H1 (cell line): ENCODE measurements at regions not wholly inside any gene's neighbourhood (a gene's known extent, or its start where the extent isn't known, plus 50 kb on each side); places are given as distances from the start of the nearest gene placed in this dataset.

Experiments used
- KDM5A ChIP-seq: fragments of 200-600 bp; IDR thresholded peaks from 2 replicates; pipeline ENCODE4 v1.7.1; 2012; ENCODE audit warnings: mild to moderate bottlenecking, low read length, inconsistent platforms, mixed read lengths
- SAP30 ChIP-seq: fragments of 300-600 bp; sonication (generic); IDR thresholded peaks from 2 replicates; pipeline ENCODE4 v1.7.1; 2012; ENCODE audit warnings: low read length, moderate library complexity, mild to moderate bottlenecking, inconsistent platforms; ENCODE audit not compliant: insufficient read depth, insufficient replicate concordance
- TF ChIP-seq, protein P1 (sequence below): IDR thresholded peaks from 2 replicates; pipeline ENCODE4 v1.6.1; 2011; ENCODE audit warnings: low read depth, mild to moderate bottlenecking, low read length; ENCODE audit not compliant: insufficient read depth

DNA sequence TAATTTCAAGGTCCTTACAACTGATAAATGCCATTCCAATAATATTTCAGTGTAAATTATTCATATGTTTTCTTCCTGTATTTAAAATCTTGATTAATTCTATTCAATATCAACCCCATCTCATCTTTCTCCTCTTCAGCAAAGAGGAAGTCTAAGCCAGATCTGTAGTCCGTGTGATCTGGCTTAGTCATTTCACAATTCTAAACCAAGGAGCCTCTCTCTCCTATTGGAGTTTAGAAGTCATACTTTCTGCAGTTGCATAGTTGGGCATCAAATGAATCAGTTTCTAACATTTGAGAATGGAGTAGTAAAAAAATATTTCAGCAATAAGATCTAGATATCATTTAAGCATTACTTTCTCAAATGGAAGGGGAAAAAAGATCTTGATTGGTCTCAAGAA lies 354.9 kb downstream of the JRKL start (continued):
- TF ChIP-seq, protein P1, sequence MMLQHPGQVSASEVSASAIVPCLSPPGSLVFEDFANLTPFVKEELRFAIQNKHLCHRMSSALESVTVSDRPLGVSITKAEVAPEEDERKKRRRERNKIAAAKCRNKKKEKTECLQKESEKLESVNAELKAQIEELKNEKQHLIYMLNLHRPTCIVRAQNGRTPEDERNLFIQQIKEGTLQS, result no peak
- TF ChIP-seq SAP30 (no peak), KDM5A (no peak)
